Lower leg skin (tissue), 4 donors: ENCODE measurements at regions not wholly inside any gene's neighbourhood (a gene's known extent, or its start where the extent isn't known, plus 50 kb on each side); places are given as distances from the start of the nearest gene placed in this dataset.
"Not testable (repeated sequence)": the region's sequence is repeated elsewhere in the genome, so short reads cannot be mapped to it uniquely, and the experiment has no call there.

Experiments used
- DNase-seq, 2 donors: peaks; one replicate each; pipeline ENCODE4 v3.0.0-alpha.2; 2019; ENCODE audit warnings: low spot score in 2 of 2
- H3K4me3 ChIP-seq: fragments of 200-600 bp; sonication (generic); 2 replicates; pipeline ENCODE4 v1.5.1; 2017; ENCODE audit warnings: mild to moderate bottlenecking, low read depth; ENCODE audit not compliant: poor library complexity, severe bottlenecking
- POLR2A ChIP-seq, 2 donors: fragments of 450-650 bp; IDR thresholded peaks; one replicate each; pipeline ENCODE4 v1.6.1; 2016 to 2017; ENCODE audit warnings: antibody characterized with exemption in 2 of 2, mild to moderate bottlenecking in 1 of 2, moderate library complexity in 1 of 2
- WGBS, 2 donors: methylation state at CpG; one replicate each; pipeline ENCODE4 v1.1.5; 2018; 5-methylcytosine and 5-hydroxymethylcytosine counted together
- intact Hi-C: fragments of 100-400 bp; cut with DNase I; formaldehyde crosslinking; loops from one replicate; pipeline ENCODE4 v1.15.0; 2023; ENCODE audit warnings: low total_unique reads
- TF ChIP-seq, protein P1 (sequence below), 3 donors: fragments of 450-650 bp; IDR thresholded peaks; one replicate each; pipeline ENCODE4 v1.5.1; 2016; ENCODE audit warnings: antibody characterized with exemption in 3 of 3, mild to moderate bottlenecking in 3 of 3, moderate library complexity in 2 of 3

DNA sequence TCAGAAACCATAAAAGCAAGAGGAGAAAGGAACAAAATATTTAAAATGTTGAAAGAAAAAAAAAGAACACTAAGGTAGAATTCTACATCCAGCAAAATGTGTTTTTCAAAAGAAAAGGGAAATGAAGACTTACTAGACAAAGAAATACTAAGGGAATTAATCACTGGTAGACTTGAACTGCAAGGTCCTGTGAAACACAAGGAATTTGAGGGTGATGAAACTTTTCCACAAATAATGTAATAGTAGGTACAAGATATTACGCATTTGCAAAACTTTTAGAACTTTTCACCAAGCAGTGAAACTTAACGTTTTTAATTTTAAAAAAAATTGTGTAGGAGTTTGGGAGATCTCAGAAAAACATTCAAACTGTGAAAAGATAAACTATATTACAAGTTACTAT is 180.3 kb upstream of the MAGEB16 start:
- TF ChIP-seq, protein P1, sequence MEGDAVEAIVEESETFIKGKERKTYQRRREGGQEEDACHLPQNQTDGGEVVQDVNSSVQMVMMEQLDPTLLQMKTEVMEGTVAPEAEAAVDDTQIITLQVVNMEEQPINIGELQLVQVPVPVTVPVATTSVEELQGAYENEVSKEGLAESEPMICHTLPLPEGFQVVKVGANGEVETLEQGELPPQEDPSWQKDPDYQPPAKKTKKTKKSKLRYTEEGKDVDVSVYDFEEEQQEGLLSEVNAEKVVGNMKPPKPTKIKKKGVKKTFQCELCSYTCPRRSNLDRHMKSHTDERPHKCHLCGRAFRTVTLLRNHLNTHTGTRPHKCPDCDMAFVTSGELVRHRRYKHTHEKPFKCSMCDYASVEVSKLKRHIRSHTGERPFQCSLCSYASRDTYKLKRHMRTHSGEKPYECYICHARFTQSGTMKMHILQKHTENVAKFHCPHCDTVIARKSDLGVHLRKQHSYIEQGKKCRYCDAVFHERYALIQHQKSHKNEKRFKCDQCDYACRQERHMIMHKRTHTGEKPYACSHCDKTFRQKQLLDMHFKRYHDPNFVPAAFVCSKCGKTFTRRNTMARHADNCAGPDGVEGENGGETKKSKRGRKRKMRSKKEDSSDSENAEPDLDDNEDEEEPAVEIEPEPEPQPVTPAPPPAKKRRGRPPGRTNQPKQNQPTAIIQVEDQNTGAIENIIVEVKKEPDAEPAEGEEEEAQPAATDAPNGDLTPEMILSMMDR (IDR thresholded peaks at IDR 0.05), result no peak
- TF ChIP-seq POLR2A (IDR thresholded peaks at IDR 0.05), result no peak

DNA sequence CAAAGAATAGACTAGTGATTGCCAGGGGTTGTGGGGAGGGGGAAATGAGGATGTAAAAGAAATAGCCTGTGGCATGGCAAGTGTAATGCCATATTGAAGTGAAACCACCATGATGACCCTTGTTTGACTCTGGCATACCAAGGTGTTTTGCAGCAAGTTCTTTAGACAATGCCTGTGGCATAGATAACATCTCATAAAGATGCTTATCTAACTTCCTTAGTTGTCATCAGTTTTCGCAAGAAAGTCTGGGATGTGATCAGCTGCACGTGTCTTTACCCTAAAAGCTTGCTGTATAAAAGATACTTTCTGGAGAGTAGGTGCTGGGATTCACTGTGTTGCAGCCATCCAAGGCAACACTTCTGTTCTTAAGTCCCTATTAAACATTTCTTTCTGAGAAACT is 176.1 kb upstream of the MAGEB16 start:
- intact Hi-C loops, result no loop called here
- 51 to 53% methylated on average over 2 of the region's 2 CpGs for WGBS, 2 donors
- TF ChIP-seq, protein P1 (IDR thresholded peaks at IDR 0.05), result no peak
- TF ChIP-seq POLR2A (IDR thresholded peaks at IDR 0.05), result no peak
- DNase-seq, result no peak
- H3K4me3 ChIP-seq, result no peak overlapping the region

More for the DNA sequence above, 180.3 kb upstream of the MAGEB16 start:
- intact Hi-C loops, result no loop called here
- 59 to 69% methylated on average over 2 of the region's 2 CpGs for WGBS, 2 donors
- no peak for DNase-seq
- no peak overlapping the region for H3K4me3 ChIP-seq

DNA sequence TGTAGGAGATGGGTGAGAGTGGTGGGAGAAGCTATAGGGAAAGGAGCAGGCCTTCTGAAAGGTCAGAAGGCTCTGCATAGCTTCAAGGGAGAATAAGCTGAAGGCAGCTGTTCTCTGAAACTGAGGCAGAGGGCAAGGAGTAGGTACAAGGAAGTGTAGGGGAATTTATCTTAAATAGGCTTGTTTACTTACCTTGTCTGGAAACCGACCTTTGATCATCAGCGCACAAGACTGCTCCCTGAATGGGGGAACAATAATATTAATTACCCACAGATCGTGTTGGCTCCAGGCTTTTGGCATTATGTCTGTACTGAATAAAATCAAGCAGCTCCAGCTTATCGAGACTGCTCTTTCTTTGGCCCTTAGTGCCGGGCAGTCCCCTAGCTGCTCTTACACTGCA is 175.5 kb upstream of the MAGEB16 start:
- DNase-seq, result no peak
- H3K4me3 ChIP-seq, result no peak overlapping the region
- intact Hi-C loops, result no loop called here
- 86 to 91% methylated on average over 5 of the region's 5 CpGs for WGBS, 2 donors
- no peak for TF ChIP-seq POLR2A (IDR thresholded peaks at IDR 0.05)
- TF ChIP-seq, protein P1 (IDR thresholded peaks at IDR 0.05), result no peak

DNA sequence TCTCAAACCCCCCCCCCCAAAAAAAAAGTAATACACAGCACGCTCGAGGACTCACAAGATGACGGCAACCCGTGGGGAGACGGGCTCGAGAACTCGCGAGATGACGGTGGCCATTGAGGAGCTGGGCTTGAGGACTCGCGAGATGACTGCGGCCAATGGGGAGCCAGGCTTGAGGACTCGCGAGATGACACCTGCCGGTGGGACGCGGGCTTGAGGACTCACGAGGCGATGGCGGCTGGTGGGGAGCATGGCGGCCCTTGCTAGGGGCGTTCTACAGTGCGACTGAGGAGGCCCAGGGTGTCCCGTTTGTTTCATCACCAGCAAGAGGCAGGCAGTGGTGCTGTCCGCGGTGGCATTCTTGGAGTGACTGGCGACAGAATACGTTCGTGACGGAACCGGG is 172.4 kb upstream of the MAGEB16 start:
- WGBS, 2 donors, result 96 to 97% methylated on average over 27 to 30 of the region's 31 CpGs
- intact Hi-C loops, result no loop called here
- no peak for TF ChIP-seq POLR2A (IDR thresholded peaks at IDR 0.05)
- TF ChIP-seq, protein P1 (IDR thresholded peaks at IDR 0.05), result no peak

DNA sequence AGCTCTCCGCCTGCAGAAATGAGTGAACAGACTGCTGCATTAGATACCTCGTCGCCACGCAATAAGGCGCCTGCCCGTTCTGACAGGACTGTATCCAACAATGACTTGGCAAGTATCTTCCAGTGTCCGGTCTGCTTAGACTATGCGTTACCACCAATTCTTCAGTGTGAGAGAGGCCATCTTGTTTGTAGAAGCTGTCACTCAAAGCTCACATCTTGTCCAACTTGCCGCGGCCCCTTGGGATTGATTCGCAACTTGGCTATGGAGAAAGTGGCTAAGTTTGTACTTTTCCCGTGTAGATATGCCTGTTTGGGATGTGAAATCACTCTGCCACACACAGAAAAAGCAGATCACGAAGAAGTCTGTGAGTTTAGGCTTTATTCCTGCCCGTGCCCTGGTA is 172.0 kb upstream of the MAGEB16 start:
- TF ChIP-seq, protein P1 (IDR thresholded peaks at IDR 0.05), result no peak
- TF ChIP-seq POLR2A (IDR thresholded peaks at IDR 0.05), result no peak
- intact Hi-C loops, result no loop called here
- no peak overlapping the region for H3K4me3 ChIP-seq
- DNase-seq, result peak in 1 of 2 donors; percentile 70
- WGBS, 2 donors, result 92 to 94% methylated on average over 14 of the region's 14 CpGs

More for the DNA sequence above, 172.4 kb upstream of the MAGEB16 start:
- peak in 1 of 2 donors; percentile 77 for DNase-seq
- no peak overlapping the region for H3K4me3 ChIP-seq

DNA sequence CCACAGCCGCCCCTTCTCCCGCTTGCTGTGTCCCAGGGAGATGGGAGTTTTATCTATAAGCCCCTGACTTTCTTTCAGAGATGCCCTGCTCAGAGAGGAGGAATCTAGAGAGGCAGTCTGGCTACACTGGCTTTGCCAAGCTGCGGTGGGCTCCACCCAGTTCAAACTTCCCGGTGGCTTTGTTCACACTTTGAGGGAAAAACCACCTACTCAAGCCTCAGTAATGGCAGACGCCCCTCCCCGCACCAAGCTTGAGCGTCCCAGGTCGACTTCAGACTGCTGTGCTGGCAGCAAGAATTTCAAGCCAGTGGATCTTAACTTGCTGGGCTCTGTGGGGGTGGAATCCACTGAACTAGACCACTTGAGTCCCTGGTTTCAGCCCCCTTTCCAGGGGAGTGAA is 162.2 kb upstream of the MAGEB16 start:
- DNase-seq, result peak in 1 of 2 donors; percentile 62
- H3K4me3 ChIP-seq, intact Hi-C loops: not testable (repeated sequence)
- WGBS, 2 donors, result 73 to 92% methylated on average over 7 to 8 of the region's 8 CpGs
